ENCODE measurements at regions not wholly inside any gene's neighbourhood (a gene's known extent, or its start where the extent isn't known, plus 50 kb on each side); places are given as distances from the start of the nearest gene placed in this dataset.

- Histone ChIP-seq H3K9me2 (replicated peaks; ENCODE audit: low read depth, low read length) (no peaks in the 10 kb centered on the region), H2AFZ (ENCODE audit: low read length) (no peak overlapping the region), H3K4me1 (ENCODE audit: insufficient read depth, low read length, poor library complexity, severe bottlenecking) (no peaks in the 10 kb centered on the region), H3K27me3 (ENCODE audit: insufficient read depth, low read length, poor library complexity, severe bottlenecking) (no peaks in the 10 kb centered on the region), H3K79me2 (ENCODE audit: insufficient read depth, low read length) (no peaks in the 10 kb centered on the region), H3F3A (ENCODE audit: low read depth) (no peaks in the 10 kb centered on the region), H3K9ac (ENCODE audit: low read depth, low read length, poor library complexity, severe bottlenecking) (no peak overlapping the region), H4K20me1 (ENCODE audit: insufficient read depth, low read length, poor library complexity, severe bottlenecking) (no peaks in the 10 kb centered on the region), H3K9me3 (ENCODE audit: insufficient read depth, low read depth, low read length) (no peaks in the 10 kb centered on the region), H3K4me3 (ENCODE audit: low read length, poor library complexity, severe bottlenecking) (no peak overlapping the region), H3K36me3 (ENCODE audit: insufficient read depth, low read length) (no peaks in the 10 kb centered on the region), H3K4me2 (ENCODE audit: low read depth, low read length, poor library complexity, severe bottlenecking) (no peak overlapping the region)
- TF ChIP-seq EZH2phosphoT487 (IDR thresholded peaks at IDR 0.05; ENCODE audit: borderline replicate concordance) (no peak), CTCF (conservative IDR thresholded peaks at IDR 0.05; ENCODE audit: low read length) (no peak)
Measured at GRCh38 chr6:84500726-84501125, 263.7 kb downstream of the TBX18 start.

- no peaks in the 10 kb centered on the region for H3K36me3 ChIP-seq (ENCODE audit: insufficient read depth, low read length)
- no peaks in the 10 kb centered on the region for H3K27me3 ChIP-seq (ENCODE audit: insufficient read depth, low read length, poor library complexity, severe bottlenecking)
- H3K9ac ChIP-seq (ENCODE audit: low read depth, low read length, poor library complexity, severe bottlenecking), result no peak overlapping the region
- no peaks in the 10 kb centered on the region for H3F3A ChIP-seq (ENCODE audit: low read depth)
- no peak for TF ChIP-seq EZH2phosphoT487 (IDR thresholded peaks at IDR 0.05; ENCODE audit: borderline replicate concordance)
- TF ChIP-seq CTCF (conservative IDR thresholded peaks at IDR 0.05; ENCODE audit: low read length), result no peak
- H3K79me2 ChIP-seq (ENCODE audit: insufficient read depth, low read length), result no peaks in the 10 kb centered on the region
- no peaks in the 10 kb centered on the region for H3K4me1 ChIP-seq (ENCODE audit: insufficient read depth, low read length, poor library complexity, severe bottlenecking)
- H2AFZ ChIP-seq (ENCODE audit: low read length), result no peak overlapping the region
- H4K20me1 ChIP-seq (ENCODE audit: insufficient read depth, low read length, poor library complexity, severe bottlenecking), result no peaks in the 10 kb centered on the region
- no peaks in the 10 kb centered on the region for H3K9me2 ChIP-seq (replicated peaks; ENCODE audit: low read depth, low read length)
- no peak overlapping the region for H3K4me2 ChIP-seq (ENCODE audit: low read depth, low read length, poor library complexity, severe bottlenecking)
- H3K4me3 ChIP-seq (ENCODE audit: low read length, poor library complexity, severe bottlenecking), result no peak overlapping the region
- H3K9me3 ChIP-seq (ENCODE audit: insufficient read depth, low read depth, low read length), result no peaks in the 10 kb centered on the region
Measured at GRCh38 chr6:84498905-84499304, 265.5 kb downstream of the TBX18 start.

GRCh38 chr6:84492241-84493165 is 265.1 kb upstream of the CEP162 start:
- Histone ChIP-seq H3K36me3 (ENCODE audit: insufficient read depth, low read length) (no peaks in the 10 kb centered on the region), H3K4me1 (ENCODE audit: insufficient read depth, low read length, poor library complexity, severe bottlenecking) (no peaks in the 10 kb centered on the region), H3K27me3 (ENCODE audit: insufficient read depth, low read length, poor library complexity, severe bottlenecking) (no peaks in the 10 kb centered on the region), H3K9me3 (ENCODE audit: insufficient read depth, low read depth, low read length) (no peaks in the 10 kb centered on the region), H3F3A (ENCODE audit: low read depth) (no peaks in the 10 kb centered on the region), H3K4me3 (ENCODE audit: low read length, poor library complexity, severe bottlenecking) (no peak overlapping the region), H3K9ac (ENCODE audit: low read depth, low read length, poor library complexity, severe bottlenecking) (no peak overlapping the region), H3K9me2 (replicated peaks; ENCODE audit: low read depth, low read length) (no peaks in the 10 kb centered on the region), H4K20me1 (ENCODE audit: insufficient read depth, low read length, poor library complexity, severe bottlenecking) (no peaks in the 10 kb centered on the region), H3K4me2 (ENCODE audit: low read depth, low read length, poor library complexity, severe bottlenecking) (no peak overlapping the region), H3K79me2 (ENCODE audit: insufficient read depth, low read length) (no peaks in the 10 kb centered on the region), H2AFZ (ENCODE audit: low read length) (no peak overlapping the region)
- TF ChIP-seq CTCF (conservative IDR thresholded peaks at IDR 0.05; ENCODE audit: low read length) (no peak), EZH2phosphoT487 (IDR thresholded peaks at IDR 0.05; ENCODE audit: borderline replicate concordance) (no peak)
